ENCODE measurements at regions not wholly inside any gene's neighbourhood (a gene's known extent, or its start where the extent isn't known, plus 50 kb on each side); places are given as distances from the start of the nearest gene placed in this dataset.

DNA sequence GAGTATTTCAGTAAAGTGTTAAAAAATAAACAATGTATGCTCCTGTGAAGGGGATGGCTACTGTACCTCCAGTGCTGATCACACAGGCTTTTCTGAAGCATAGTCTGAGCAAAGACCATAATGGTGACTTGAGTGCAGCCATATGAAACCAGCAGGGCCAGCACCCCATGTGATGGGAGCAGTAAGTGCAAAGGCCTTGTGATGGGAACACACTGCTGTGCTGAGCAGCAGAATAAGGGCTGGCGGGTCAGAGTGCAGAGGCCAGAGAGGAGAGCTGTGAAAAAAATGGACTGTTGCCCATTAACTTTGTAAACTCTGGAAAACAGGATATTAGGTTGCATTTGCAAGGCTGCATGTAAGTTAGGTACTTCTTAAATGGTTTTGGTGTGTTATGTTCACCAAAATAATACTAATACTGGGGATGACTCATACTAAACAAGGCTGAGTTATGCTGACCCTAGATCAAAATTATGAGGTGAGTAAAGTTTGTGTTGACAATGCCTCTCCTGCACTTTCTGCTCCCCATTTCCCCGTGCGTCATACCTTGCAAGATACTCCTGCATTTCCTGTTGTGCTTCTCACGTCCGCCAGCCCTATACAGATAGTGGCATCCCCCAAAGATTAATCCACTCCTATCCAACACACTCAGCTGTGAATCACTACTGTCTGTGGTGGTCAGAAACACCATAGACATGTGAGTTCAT, 67.0 kb upstream of the FAM9A start:
- intact Hi-C loops (cut with DNase I): no loop called here
- Histone ChIP-seq H3K36me3 (ENCODE audit: insufficient read depth in 1 of 2, low read depth in 1 of 2) (no peaks in the 10 kb centered on the region), H3K9me3 (no peaks in the 10 kb centered on the region), H3K4me1 (no peaks in the 10 kb centered on the region), H3K27ac (no peak overlapping the region), H3K4me3 (no peak overlapping the region), H3K27me3 (ENCODE audit: insufficient read depth in 3 of 3, low read length in 2 of 3) (peaks cover 0 to 6% (median 0%) of the 10 kb centered on the region in 3 donors)
- TF ChIP-seq, protein P1, sequence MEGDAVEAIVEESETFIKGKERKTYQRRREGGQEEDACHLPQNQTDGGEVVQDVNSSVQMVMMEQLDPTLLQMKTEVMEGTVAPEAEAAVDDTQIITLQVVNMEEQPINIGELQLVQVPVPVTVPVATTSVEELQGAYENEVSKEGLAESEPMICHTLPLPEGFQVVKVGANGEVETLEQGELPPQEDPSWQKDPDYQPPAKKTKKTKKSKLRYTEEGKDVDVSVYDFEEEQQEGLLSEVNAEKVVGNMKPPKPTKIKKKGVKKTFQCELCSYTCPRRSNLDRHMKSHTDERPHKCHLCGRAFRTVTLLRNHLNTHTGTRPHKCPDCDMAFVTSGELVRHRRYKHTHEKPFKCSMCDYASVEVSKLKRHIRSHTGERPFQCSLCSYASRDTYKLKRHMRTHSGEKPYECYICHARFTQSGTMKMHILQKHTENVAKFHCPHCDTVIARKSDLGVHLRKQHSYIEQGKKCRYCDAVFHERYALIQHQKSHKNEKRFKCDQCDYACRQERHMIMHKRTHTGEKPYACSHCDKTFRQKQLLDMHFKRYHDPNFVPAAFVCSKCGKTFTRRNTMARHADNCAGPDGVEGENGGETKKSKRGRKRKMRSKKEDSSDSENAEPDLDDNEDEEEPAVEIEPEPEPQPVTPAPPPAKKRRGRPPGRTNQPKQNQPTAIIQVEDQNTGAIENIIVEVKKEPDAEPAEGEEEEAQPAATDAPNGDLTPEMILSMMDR (IDR thresholded peaks at IDR 0.05): no peak
- no peak for DNase-seq
- ATAC-seq: no peak
- WGBS, 3 donors: 60 to 75% (median 72%) methylated on average over 5 of the region's 5 CpGs

DNA sequence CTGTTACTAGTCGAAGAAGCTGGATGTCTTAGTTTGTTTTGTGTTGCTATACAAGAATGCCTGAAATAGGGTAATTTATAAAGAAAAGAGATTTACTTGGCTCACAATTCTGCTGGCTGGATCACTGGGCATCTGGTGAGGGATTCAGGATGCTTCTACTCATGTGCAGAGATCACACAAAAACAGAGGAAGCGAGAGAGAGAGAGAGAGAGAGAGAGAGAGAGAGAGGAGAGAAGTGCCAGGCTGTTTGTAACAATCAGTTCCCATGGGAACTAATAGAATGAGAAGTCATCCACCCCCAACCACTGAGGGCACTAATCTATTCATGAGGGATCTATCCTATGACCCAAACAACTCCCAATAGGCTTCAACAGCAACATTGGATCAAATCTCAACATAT, 66.2 kb upstream of the FAM9A start:
- no peak for ATAC-seq
- Histone ChIP-seq H3K27ac (no peak overlapping the region), H3K27me3 (ENCODE audit: insufficient read depth in 3 of 3, low read length in 2 of 3) (peaks cover 0 to 7% (median 0%) of the 10 kb centered on the region in 3 donors), H3K4me1 (no peaks in the 10 kb centered on the region), H3K36me3 (ENCODE audit: insufficient read depth in 1 of 2, low read depth in 1 of 2) (no peaks in the 10 kb centered on the region), H3K9me3 (no peaks in the 10 kb centered on the region), H3K4me3 (no peak overlapping the region)
- no peak for DNase-seq
- intact Hi-C loops (cut with DNase I): no loop called here
- 33 to 63% (median 63%) methylated on average over 1 to 2 of the region's 2 CpGs for WGBS, 3 donors
- TF ChIP-seq, protein P1 (IDR thresholded peaks at IDR 0.05): no peak

- H3K27ac ChIP-seq: no peak overlapping the region
- intact Hi-C loops (cut with DNase I): no loop called here
- TF ChIP-seq, protein P1 (IDR thresholded peaks at IDR 0.05): no peak
- H3K27me3 ChIP-seq (ENCODE audit: insufficient read depth in 3 of 3, low read length in 2 of 3): peaks cover 0 to 14% (median 0%) of the 10 kb centered on the region in 3 donors
- H3K4me1 ChIP-seq: no peaks in the 10 kb centered on the region
- H3K36me3 ChIP-seq (ENCODE audit: insufficient read depth in 1 of 2, low read depth in 1 of 2): no peaks in the 10 kb centered on the region
- no peaks in the 10 kb centered on the region for H3K9me3 ChIP-seq
- H3K4me3 ChIP-seq: no peak overlapping the region
- ATAC-seq: no peak
- 12 to 19% (median 14%) methylated on average over 5 of the region's 5 CpGs for WGBS, 3 donors
- DNase-seq: no peak
These were observed 63.0 kb upstream of the FAM9A start for GRCh38 chrX:8864161-8864560.

DNA sequence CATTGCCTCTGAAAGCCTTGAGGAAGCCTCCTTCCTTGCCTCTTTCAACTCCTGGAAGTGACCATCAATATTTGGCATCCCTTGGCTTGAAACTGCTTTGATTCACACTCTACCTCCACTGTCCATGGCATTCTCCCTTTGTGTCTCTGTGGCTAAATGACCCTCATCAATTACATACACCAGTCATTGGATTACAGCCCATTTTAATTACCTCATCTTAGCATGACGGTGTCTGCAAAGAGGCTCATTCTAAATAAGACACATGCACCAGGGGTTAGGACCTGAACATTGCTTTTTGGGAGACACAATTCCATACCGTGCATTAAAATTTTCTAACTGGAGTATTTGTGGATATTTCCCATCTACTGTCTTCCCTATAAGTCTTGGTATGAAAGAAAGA, 60.7 kb upstream of the FAM9A start:
- ATAC-seq (no peak), DNase-seq (no peak)
- Histone ChIP-seq H3K4me1 (no peaks in the 10 kb centered on the region), H3K27ac (no peak overlapping the region), H3K4me3 (no peak overlapping the region), H3K9me3 (no peaks in the 10 kb centered on the region), H3K36me3 (ENCODE audit: insufficient read depth in 1 of 2, low read depth in 1 of 2) (no peaks in the 10 kb centered on the region), H3K27me3 (ENCODE audit: insufficient read depth in 3 of 3, low read length in 2 of 3) (peaks cover 0 to 14% (median 0%) of the 10 kb centered on the region in 3 donors)
- intact Hi-C loops (cut with DNase I): no loop called here
- TF ChIP-seq, protein P1 (IDR thresholded peaks at IDR 0.05): no peak
- 64 to 67% (median 66%) methylated on average over 2 of the region's 2 CpGs for WGBS, 3 donors

Data from psoas muscle (tissue), 7 donors.